Small intestine (tissue), 7 donors: ENCODE measurements at regions not wholly inside any gene's neighbourhood (a gene's known extent, or its start where the extent isn't known, plus 50 kb on each side); places are given as distances from the start of the nearest gene placed in this dataset.
A peak's percentile ranks its signal among the peaks of the same experiment; 100 is the strongest.
"Not testable (repeated sequence)": the region's sequence is repeated elsewhere in the genome, so short reads cannot be mapped to it uniquely, and the experiment has no call there.

Experiments used
- DNase-seq, 2 donors: peaks; one replicate each; pipeline versions ENCODE4 v3.0.0 to v3.0.0-alpha.2; 2013
- FAIRE-seq: peaks from 2 replicates; lab custom pipeline; 2012; peaks lifted over from hg19 to GRCh38; lab: Jason Lieb, UNC
- H3K27ac ChIP-seq, 3 donors: one replicate each; pipeline ENCODE4 v1.5.1; 2013; ENCODE audit warnings: low read length in 2 of 3, mild to moderate bottlenecking in 2 of 3, control low read depth in 1 of 3, inconsistent platforms in 1 of 3, low read depth in 1 of 3, moderate library complexity in 1 of 3
- H3K27me3 ChIP-seq, 3 donors: one replicate each; pipeline ENCODE4 v1.6.1; 2013; ENCODE audit warnings: low read length in 3 of 3, inconsistent platforms in 1 of 3; ENCODE audit not compliant: control insufficient read depth in 3 of 3, insufficient read depth in 3 of 3
- H3K36me3 ChIP-seq, 3 donors: one replicate each; pipeline ENCODE4 v1.6.1; 2013; ENCODE audit warnings: low read length in 3 of 3, inconsistent platforms in 1 of 3, low read depth in 1 of 3, mild to moderate bottlenecking in 1 of 3, moderate library complexity in 1 of 3; ENCODE audit not compliant: control insufficient read depth in 3 of 3, insufficient read depth in 2 of 3
- H3K4me1 ChIP-seq, 3 donors: one replicate each; pipeline ENCODE4 v1.6.1; 2013; ENCODE audit warnings: low read length in 2 of 3, inconsistent platforms in 1 of 3, low read depth in 1 of 3, mild to moderate bottlenecking in 1 of 3, moderate library complexity in 1 of 3; ENCODE audit not compliant: control insufficient read depth in 3 of 3, insufficient read depth in 2 of 3
- H3K4me3 ChIP-seq, 3 donors: one replicate each; pipeline ENCODE4 v1.5.1; 2013; ENCODE audit warnings: low read length in 3 of 3, control low read depth in 1 of 3, inconsistent platforms in 1 of 3, low read depth in 1 of 3, mild to moderate bottlenecking in 1 of 3, moderate library complexity in 1 of 3
- H3K9me3 ChIP-seq, 2 donors: one replicate each; pipeline ENCODE4 v1.6.1; 2013; ENCODE audit warnings: low read depth in 1 of 2, low read length in 1 of 2; ENCODE audit not compliant: control insufficient read depth in 2 of 2, insufficient read depth in 1 of 2
- WGBS, 3 donors: extraction: QIAGEN DNeasy Blood & Tissue Kit; methylation state at CpG; one replicate each; pipeline ENCODE4 v1.1.7; 2013; 5-methylcytosine and 5-hydroxymethylcytosine counted together
- donor health status: healthy with polysubstance abuse.
- donor health status: control.
- donor health status: control.
- donor health status: Bipolar disorder and iron deficiency.
- donor health status: healthy.

GRCh38 chrX:51098046-51098445, 187.5 kb downstream of the BMP15 start:
- Histone ChIP-seq H3K36me3 (no peaks in the 10 kb centered on the region), H3K4me3 (no peak overlapping the region), H3K27ac (no peak overlapping the region), H3K27me3 (peaks cover 0 to 10% (median 0%) of the 10 kb centered on the region in 3 donors), H3K4me1 (no peaks in the 10 kb centered on the region), H3K9me3 (no peaks in the 10 kb centered on the region)
- DNase-seq (no peak), FAIRE-seq (no peak)

DNA sequence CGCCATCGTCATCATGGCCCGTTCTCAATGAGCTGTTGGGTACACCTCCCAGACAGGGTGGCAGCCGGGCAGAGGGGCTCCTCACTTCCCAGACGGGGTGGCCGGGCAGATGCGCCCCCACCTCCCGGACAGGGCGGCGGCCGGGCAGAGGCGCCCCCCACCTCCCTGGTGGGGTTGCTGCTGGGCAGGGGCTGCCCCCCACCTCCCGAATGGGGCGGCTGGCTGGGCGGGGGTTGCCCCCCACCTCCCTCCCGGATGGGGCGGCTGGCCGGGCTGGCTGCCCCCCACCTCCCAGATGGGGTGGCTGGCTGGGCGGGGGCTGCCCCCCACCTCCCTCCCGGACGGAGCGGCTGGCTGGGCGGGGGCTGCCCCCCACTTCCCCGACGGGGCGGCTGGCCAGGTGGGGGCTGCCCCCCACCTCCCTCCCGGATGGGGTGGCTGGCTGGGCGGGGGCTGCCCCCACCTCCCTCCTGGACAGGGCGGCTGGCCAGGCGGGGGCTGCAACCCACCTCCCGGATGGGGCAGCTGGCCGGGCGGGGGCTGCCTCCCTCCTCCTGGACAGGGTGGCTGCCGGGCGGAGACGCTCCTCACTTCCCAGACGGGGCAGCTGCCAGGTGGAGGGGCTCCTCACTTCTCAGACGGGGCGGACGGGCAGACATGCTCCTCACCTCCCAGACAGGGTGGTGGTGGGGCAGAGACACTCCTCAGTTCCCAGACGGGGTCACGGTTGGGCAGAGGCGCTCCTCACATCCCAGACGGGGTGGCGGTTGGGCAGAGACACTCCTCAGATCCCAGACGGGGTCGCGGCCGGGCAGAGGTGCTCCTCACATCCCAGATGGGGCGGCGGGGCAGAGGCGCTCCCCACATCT, 208.8 kb downstream of the BMP15 start:
- FAIRE-seq, H3K9me3 ChIP-seq, H3K36me3 ChIP-seq, H3K27ac ChIP-seq, H3K4me1 ChIP-seq, H3K4me3 ChIP-seq, H3K27me3 ChIP-seq, DNase-seq: not testable (repeated sequence)
- 95 to 99% (median 95%) methylated on average over 10 to 49 of the region's 52 CpGs for WGBS, 3 donors

- not testable (repeated sequence) for H3K36me3 ChIP-seq, H3K4me3 ChIP-seq, H3K27ac ChIP-seq, H3K9me3 ChIP-seq, FAIRE-seq, H3K4me1 ChIP-seq, H3K27me3 ChIP-seq, DNase-seq
- WGBS, 3 donors, result 86 to 93% (median 93%) methylated on average over 4 of the region's 4 CpGs
Measured at GRCh38 chrX:51125743-51126142, 206.9 kb upstream of the NUDT10 start.

GRCh38 chrX:51144828-51145442, 187.7 kb upstream of the NUDT10 start:
- WGBS, 3 donors, result 25 to 44% (median 38%) methylated on average over 3 of the region's 3 CpGs
- Histone ChIP-seq H3K27me3 (no peaks in the 10 kb centered on the region), H3K4me3 (no peak overlapping the region), H3K4me1 (no peaks in the 10 kb centered on the region), H3K27ac (no peak overlapping the region), H3K36me3 (no peaks in the 10 kb centered on the region), H3K9me3 (no peaks in the 10 kb centered on the region)
- FAIRE-seq (no peak), DNase-seq (peak; percentile 17 to 31)

- Histone ChIP-seq H3K36me3 (no peaks in the 10 kb centered on the region), H3K9me3 (no peaks in the 10 kb centered on the region), H3K27ac (no peak overlapping the region), H3K27me3 (no peaks in the 10 kb centered on the region), H3K4me3 (no peak overlapping the region), H3K4me1 (no peaks in the 10 kb centered on the region)
- FAIRE-seq (no peak), DNase-seq (peak in 1 of 2 donors; percentile 1)
- WGBS, 3 donors, result 10 to 30% (median 12%) methylated on average over 2 of the region's 2 CpGs
Measured at GRCh38 chrX:51148848-51149247, 183.8 kb upstream of the NUDT10 start.

DNA sequence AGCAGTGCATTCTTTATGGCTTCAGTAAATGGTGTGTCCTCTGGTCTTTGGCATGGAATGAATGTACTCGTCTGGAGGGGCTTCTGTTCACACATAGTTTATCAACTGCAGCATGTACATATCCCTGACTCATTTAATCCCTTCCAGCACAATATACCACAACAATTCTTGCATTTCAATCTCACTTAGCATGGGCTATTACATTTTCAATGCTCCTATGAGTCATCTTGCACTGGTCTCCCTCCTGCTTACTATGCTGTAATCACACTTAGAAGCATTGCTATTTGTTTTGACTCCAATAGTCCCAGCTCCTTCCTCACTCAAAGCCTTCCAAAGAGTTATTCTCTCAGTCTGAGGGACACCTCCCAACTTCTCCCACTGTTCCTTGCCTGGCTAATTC, 180.9 kb upstream of the NUDT10 start:
- no peak overlapping the region for H3K27ac ChIP-seq
- no peaks in the 10 kb centered on the region for H3K9me3 ChIP-seq
- H3K4me3 ChIP-seq, result no peak overlapping the region
- H3K4me1 ChIP-seq, result no peaks in the 10 kb centered on the region
- no peak for FAIRE-seq
- no peak for DNase-seq
- no peaks in the 10 kb centered on the region for H3K36me3 ChIP-seq
- WGBS, 3 donors, result 33 to 63% (median 36%) methylated on average over 1 of the region's 1 CpG
- peaks cover 0 to 3% (median 0%) of the 10 kb centered on the region in 3 donors for H3K27me3 ChIP-seq

GRCh38 chrX:51155157-51155556, 177.5 kb upstream of the NUDT10 start:
- no peak for DNase-seq
- Histone ChIP-seq H3K36me3 (no peaks in the 10 kb centered on the region), H3K9me3 (no peaks in the 10 kb centered on the region), H3K4me1 (no peaks in the 10 kb centered on the region), H3K4me3 (no peak overlapping the region), H3K27ac (no peak overlapping the region), H3K27me3 (peaks cover 0 to 3% (median 0%) of the 10 kb centered on the region in 3 donors)
- FAIRE-seq, result no peak
- WGBS, 3 donors, result 65 to 82% (median 77%) methylated on average over 1 of the region's 1 CpG

DNA sequence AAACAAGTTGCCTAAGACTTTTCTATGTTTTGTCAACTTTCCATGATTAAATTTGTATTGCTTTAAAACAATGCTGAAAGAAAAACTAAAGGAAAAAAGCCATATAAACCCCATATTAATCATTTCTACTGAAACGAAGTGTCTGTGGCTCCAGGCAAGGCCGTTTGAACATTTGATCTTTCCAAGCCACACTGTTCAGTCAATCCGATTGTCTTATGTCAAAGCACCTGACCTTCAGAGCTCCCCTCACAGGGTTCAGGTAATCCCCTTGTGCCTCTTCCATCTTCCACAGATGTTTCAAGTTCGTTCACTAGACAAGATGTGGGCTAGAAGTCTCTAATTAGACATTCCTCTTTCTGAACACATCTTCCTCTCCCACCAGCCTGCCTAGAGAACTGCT, 177.1 kb upstream of the NUDT10 start:
- H3K36me3 ChIP-seq, result no peaks in the 10 kb centered on the region
- H3K27me3 ChIP-seq, result peaks cover 0 to 3% (median 0%) of the 10 kb centered on the region in 3 donors
- DNase-seq (no peak), FAIRE-seq (no peak)
- no peak overlapping the region for H3K27ac ChIP-seq
- no peak overlapping the region for H3K4me3 ChIP-seq
- no peaks in the 10 kb centered on the region for H3K4me1 ChIP-seq
- 53 to 66% (median 57%) methylated on average over 4 of the region's 4 CpGs for WGBS, 3 donors
- H3K9me3 ChIP-seq, result no peaks in the 10 kb centered on the region
